ENCODE measurements at regions not wholly inside any gene's neighbourhood (a gene's known extent, or its start where the extent isn't known, plus 50 kb on each side); places are given as distances from the start of the nearest gene placed in this dataset.
A peak's percentile ranks its signal among the peaks of the same experiment; 100 is the strongest.
"Not testable (repeated sequence)": the region's sequence is repeated elsewhere in the genome, so short reads cannot be mapped to it uniquely, and the experiment has no call there.

GRCh38 chr9:124130277-124131075 is 118.9 kb downstream of the LHX2 start:
- Mint-ChIP-seq H3K36me3 (ENCODE audit: insufficient read depth, unreplicated experiment) (no peaks in the 10 kb centered on the region), H3K27ac (ENCODE audit: low read depth, unreplicated experiment) (no peak overlapping the region), H3K4me1 (ENCODE audit: insufficient read depth, unreplicated experiment) (no peaks in the 10 kb centered on the region), H3K4me3 (ENCODE audit: unreplicated experiment) (no peak overlapping the region), H3K27me3 (ENCODE audit: insufficient read depth, unreplicated experiment) (peaks cover 36% of the 10 kb centered on the region), H3K9me3 (ENCODE audit: unreplicated experiment) (no peaks in the 10 kb centered on the region)
- no peak for DNase-seq (ENCODE audit: unreplicated experiment)
- intact Hi-C loops (cut with micrococcal nuclease), result no loop called here
- BruUV-seq (replicated peaks), result no TSS peak
- POLR2A ChIA-PET, result interaction anchor here (0.7 kb wide), 1 partner anchor 27 kb away, joined by 4 read pairs; no protein-coding TSS in a partner anchor
- no peak for TF ChIP-seq CTCF (IDR thresholded peaks at IDR 0.05; ENCODE audit: unreplicated experiment)
- CTCF ChIA-PET, result interaction anchor here (1.1 kb wide), 1 partner anchor 261 kb away, joined by 3 read pairs; no protein-coding TSS in a partner anchor

- intact Hi-C loops (cut with micrococcal nuclease); POLR2A ChIA-PET; H3K4me3 Mint-ChIP-seq (ENCODE audit: unreplicated experiment); BruUV-seq (replicated peaks); H3K36me3 Mint-ChIP-seq (ENCODE audit: insufficient read depth, unreplicated experiment); DNase-seq (ENCODE audit: unreplicated experiment); H3K9me3 Mint-ChIP-seq (ENCODE audit: unreplicated experiment); H3K4me1 Mint-ChIP-seq (ENCODE audit: insufficient read depth, unreplicated experiment); H3K27ac Mint-ChIP-seq (ENCODE audit: low read depth, unreplicated experiment): not testable (repeated sequence)
- CTCF ChIA-PET, result interaction anchor here (0.6 to 0.8 kb wide), 2 partner anchors 167 to 194 kb away, joined by 3 to 6 read pairs; no protein-coding TSS in a partner anchor
- peaks cover 46% of the 10 kb centered on the region for H3K27me3 Mint-ChIP-seq (ENCODE audit: insufficient read depth, unreplicated experiment)
These were observed 120.0 kb downstream of the LHX2 start for GRCh38 chr9:124131518-124131917.

GRCh38 chr9:124132671-124133147 is 121.1 kb downstream of the LHX2 start:
- no TSS peak for BruUV-seq (replicated peaks)
- DNase-seq (ENCODE audit: unreplicated experiment), result no peak
- no peak for TF ChIP-seq CTCF (IDR thresholded peaks at IDR 0.05; ENCODE audit: unreplicated experiment)
- Mint-ChIP-seq H3K27ac (ENCODE audit: low read depth, unreplicated experiment) (no peak overlapping the region), H3K36me3 (ENCODE audit: insufficient read depth, unreplicated experiment) (no peaks in the 10 kb centered on the region), H3K9me3 (ENCODE audit: unreplicated experiment) (no peaks in the 10 kb centered on the region), H3K4me3 (ENCODE audit: unreplicated experiment) (no peak overlapping the region), H3K4me1 (ENCODE audit: insufficient read depth, unreplicated experiment) (no peaks in the 10 kb centered on the region), H3K27me3 (ENCODE audit: insufficient read depth, unreplicated experiment) (peaks cover 47% of the 10 kb centered on the region)
- intact Hi-C loops (cut with micrococcal nuclease), result no loop called here
- ChIA-PET POLR2A (no interaction called here), CTCF (interaction anchor here (0.6 to 0.9 kb wide), 3 partner anchors 49 to 591 kb away, joined by 3 to 4 read pairs (median 4); no protein-coding TSS in a partner anchor)

GRCh38 chr9:124133727-124134126 is 122.2 kb downstream of the LHX2 start:
- POLR2A ChIA-PET, result no interaction called here
- Mint-ChIP-seq H3K9me3 (ENCODE audit: unreplicated experiment) (no peaks in the 10 kb centered on the region), H3K27me3 (ENCODE audit: insufficient read depth, unreplicated experiment) (peaks cover 42% of the 10 kb centered on the region), H3K36me3 (ENCODE audit: insufficient read depth, unreplicated experiment) (no peaks in the 10 kb centered on the region), H3K4me3 (ENCODE audit: unreplicated experiment) (no peak overlapping the region), H3K27ac (ENCODE audit: low read depth, unreplicated experiment) (no peak overlapping the region), H3K4me1 (ENCODE audit: insufficient read depth, unreplicated experiment) (no peaks in the 10 kb centered on the region)
- peak; percentile 43 for DNase-seq (ENCODE audit: unreplicated experiment)
- BruUV-seq (replicated peaks), result no TSS peak
- intact Hi-C loops (cut with micrococcal nuclease), result no loop called here
- peak; percentile 21 for TF ChIP-seq CTCF (IDR thresholded peaks at IDR 0.05; ENCODE audit: unreplicated experiment)
- CTCF ChIA-PET, result no interaction called here
